ENCODE measurements at regions not wholly inside any gene's neighbourhood (a gene's known extent, or its start where the extent isn't known, plus 50 kb on each side); places are given as distances from the start of the nearest gene placed in this dataset.
A peak's percentile ranks its signal among the peaks of the same experiment; 100 is the strongest.

DNA sequence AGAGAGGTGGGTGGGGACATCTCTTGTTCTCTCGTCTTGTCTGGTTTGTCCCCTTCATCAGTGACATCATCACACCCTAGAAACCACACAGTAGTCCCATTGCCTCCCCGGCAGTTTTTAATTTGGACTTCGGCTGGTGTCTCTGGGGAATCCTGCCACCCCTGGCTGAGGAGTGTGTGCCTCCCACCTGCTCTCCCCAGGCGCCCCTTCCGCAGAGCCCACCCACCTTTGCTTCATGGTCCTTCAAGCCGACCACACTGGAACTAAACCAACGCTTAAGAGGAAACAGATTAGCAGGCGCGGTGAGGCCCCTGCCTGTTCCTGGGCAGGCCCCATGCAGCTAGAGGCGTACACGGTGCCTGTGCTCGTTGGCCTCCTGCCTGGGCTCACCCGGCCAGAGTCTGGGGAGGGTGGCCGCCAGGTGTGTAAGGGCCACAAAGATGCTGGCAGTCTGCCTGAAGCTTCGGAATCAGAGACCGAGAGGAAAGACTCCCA lies 107.6 kb upstream of the SPRY4 start:
- peak; percentile 18 for DNase-seq

GRCh38 chr5:142428773-142429473 lies 104.1 kb upstream of the SPRY4 start:
- DNase-seq = no peak

DNA sequence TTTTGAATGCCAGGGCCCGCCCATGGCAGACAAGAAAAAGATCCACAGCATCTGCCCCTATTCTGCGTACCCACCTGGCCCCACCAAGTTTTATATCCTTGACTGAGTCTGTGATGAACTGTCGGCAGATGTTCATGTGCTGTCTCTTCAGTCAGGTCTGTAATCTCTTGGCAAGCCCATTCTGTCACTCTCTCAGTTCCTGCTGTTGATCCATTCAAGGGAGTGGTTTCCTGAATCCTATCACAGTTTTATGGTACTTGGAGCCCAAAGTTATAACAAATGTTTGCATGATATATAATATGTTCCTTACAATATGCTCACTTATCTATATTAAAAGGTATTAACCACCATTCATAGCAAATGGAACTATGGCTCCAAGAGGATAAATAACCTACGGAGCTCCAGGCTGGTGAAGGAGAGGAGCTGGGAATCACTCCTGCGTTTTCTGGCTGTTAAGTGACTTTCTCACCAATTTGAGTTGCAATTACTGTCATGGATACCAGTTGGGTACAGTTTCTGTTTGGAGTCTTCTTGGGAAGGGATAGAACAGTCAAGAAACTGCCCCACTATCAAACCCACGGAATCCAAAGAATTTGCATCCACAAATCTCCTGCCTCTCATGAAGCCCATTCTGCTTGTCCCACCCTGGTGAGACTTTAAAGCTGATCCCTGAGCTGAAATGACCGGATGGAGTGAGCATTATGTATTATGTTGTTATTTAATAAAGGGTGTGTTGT lies 103.4 kb upstream of the SPRY4 start:
- no peak for DNase-seq

DNA sequence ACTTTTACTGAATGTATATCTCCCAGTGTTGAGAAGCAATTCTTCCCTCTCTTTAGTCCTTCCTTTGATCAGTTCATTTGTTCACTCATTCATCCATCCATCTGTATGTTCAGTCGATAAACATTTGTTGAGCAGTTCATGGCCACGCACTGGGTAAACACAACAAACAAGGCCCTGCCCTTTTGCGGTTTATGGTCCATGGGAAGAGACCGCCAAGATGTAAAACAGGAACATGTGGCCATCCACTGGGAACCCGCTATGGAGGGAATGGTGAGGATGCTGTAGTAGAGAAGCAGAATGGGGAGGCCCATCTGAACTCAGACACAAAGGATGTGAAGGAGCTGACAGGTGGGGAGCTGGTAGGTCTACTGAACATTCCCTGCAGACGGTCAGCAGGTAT lies 102.7 kb upstream of the SPRY4 start:
- no peak for DNase-seq

DNA sequence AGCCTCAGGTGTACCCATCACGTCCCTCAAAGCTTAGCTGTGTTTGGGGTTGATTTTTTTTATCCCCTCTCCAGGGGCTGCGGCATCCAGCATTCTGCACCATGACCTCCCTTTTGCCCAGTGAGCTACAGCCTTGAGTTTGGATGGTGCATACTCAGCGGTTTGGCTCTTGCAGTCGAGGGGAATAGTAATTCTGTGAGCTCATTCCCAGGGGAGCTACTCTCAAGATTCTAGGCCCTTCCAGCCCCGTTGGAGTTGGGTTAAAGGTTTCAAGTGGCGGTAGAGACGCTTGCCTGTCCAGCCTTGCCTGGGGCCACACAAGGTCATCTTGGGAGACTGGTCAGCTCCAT lies 102.2 kb upstream of the SPRY4 start:
- no peak for DNase-seq

- peak; percentile 22 for DNase-seq
These were observed 101.6 kb upstream of the SPRY4 start for GRCh38 chr5:142426129-142427014.

- DNase-seq = no peak
These were observed 100.7 kb upstream of the SPRY4 start for GRCh38 chr5:142425286-142426065.

GRCh38 chr5:142422429-142422828 lies 97.6 kb upstream of the SPRY4 start:
- no peak for DNase-seq

DNA sequence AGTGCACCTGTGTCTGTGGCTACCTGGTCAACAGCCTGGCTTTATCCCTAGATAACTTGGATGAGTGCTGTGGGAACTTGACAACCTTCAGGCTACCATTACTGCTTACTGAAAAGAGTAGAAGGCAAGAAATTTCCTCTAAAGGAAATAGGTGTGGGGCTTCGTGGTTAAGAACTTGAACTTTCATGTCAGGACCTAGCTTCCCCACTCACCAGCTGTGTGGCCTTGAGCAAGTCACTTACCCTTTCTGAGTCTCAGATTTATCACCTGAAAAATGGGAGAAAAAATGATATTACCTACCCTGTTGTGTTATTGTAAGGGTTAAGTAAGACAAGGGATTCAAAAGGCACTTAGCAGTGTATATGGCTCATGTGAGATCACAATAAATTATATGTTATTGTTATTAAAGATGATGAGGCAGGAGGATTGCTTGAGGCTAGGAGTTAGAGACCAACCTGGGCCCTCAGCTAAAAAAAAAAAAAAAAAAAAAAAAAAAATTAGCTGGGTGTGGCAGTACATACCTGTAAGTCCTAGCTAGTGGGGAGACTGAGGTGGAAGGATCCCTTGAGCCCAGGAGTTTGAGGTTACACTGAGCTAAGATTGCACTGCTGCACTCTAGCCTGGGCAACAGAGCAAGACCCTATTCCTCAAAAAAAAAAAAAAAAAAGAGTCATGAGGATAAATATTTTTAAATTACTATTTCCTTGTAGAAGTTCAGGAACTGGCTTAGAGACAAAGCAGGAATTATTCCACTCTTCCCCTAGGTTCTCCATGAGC lies 97.0 kb upstream of the SPRY4 start:
- no peak for DNase-seq

DNA sequence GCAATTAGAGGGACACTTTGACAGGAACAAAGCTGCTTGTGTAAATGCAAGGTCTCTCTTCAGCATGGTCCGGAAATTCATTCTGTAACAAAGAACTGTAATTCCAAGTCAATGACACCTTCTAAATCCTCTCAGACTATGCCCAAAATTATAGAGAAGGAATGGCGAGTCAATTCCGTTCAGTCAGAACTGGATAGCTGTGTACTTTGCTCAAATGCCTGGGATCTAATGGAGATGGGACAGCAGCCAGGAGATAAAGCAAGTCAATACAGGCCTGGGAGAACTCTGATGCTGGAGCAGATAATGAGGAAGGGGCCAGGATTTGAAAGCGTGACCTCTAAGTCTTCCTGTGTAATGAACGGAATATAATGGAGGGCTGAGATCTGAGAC lies 96.4 kb upstream of the SPRY4 start:
- no peak for DNase-seq

DNA sequence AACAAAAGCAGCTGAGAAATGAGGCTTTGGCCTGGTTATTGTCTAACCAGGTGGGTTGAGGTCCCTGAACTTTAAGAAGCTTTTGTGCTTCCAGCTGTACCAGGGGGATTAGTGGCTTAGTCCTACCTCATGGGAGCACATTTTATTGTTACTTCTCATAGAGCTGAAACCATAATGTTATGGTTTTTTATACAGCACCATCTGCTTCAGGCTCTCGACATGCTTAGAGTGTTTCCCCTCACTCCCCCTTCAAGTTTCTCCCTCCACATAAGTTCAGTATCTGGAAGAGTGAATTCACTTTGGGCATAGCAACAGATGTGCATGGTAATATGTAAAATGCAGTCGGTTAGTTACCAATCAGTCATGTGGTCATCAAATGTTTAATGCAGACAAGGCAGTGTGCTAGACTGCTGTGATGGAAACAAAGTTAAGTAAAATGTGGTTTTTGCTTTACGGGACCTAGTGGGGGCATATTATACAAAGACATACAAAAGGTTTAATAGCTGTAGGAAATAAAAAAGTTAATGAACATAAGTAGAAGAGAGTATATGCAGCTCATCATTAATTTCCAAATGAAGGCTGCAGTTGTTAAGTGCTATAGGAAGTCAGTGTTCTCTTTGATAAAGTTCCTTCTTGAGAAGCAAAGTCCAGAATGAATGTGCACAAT lies 95.9 kb upstream of the SPRY4 start:
- DNase-seq = no peak

- DNase-seq = no peak
These were observed 87.8 kb upstream of the SPRY4 start for GRCh38 chr5:142412581-142412980.

GRCh38 chr5:142411656-142412425 lies 87.0 kb upstream of the SPRY4 start:
- no peak for DNase-seq

- no peak for DNase-seq
These were observed 86.3 kb upstream of the SPRY4 start for GRCh38 chr5:142411103-142411502.

DNA sequence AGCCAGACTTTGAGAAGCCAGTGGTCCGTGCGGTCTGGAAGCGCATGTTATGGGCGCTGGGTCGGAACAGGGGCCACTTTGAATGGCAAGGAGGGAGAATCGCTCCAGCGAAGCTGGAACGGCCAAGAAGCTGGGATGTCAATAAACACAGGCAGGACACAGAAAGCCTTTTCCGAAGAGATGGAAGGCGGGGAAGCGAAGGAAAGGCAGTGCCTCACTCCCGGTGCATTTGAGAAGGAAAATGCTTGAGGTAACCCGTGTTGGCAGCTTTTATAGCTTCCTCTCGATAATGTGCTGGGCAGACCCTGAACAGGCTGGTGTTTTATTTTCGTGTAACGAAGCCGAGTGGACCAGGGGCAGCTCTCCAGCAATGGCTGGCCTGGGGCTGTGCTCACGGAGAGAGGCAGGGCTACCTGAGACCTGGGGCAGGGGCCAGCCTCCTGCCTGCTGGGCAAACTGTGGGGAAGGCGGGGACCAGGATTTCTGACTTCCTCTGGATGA lies 84.2 kb upstream of the SPRY4 start:
- DNase-seq = no peak

DNA sequence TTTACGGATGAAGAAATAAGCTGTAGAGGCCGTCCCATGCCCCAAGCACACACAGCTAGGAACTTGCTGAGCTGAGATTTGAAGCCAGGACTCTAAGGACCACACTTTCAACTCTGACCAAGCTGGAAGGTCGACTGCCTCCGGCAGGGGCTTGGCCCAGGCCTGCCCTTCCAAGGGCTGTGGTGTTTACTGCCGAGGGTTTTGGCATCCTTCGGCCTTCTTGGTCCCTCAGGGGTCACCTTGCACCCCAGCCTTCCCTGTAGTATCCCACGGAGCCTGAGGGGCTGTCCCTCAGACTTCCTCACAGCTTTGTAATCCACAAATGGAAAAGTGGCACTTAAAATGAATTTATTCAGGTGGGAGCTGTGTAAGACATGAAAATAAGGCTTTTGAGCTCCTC lies 83.7 kb upstream of the SPRY4 start:
- no peak for DNase-seq

DNA sequence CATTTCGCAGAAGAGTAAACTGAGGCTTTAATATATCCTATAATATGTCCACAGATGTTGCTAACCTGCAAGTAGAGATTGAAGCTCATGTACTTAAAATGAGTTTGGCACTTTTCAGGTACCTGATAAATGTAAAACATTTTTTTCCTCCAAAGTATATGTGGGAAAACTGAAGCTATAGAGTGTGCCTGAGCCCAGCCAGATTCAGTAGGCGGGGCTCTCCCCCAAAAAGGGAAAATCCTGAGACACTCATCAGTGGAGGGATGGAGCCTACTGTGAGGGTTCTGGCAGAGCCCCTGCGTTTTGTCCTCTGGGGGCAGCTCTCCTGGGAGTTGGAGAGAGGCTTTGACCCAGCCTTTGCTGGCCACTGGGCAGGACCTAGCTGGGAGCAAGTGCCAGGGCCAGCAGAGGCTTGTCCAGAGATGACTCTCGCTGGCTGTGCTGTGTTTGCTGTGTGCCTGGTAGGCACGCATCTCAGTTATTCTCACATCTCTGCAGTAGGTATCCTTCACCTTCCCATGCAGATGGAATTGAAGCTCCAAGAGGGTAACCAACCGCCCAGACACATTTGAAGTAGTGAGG lies 81.1 kb upstream of the SPRY4 start:
- no peak for DNase-seq

DNA sequence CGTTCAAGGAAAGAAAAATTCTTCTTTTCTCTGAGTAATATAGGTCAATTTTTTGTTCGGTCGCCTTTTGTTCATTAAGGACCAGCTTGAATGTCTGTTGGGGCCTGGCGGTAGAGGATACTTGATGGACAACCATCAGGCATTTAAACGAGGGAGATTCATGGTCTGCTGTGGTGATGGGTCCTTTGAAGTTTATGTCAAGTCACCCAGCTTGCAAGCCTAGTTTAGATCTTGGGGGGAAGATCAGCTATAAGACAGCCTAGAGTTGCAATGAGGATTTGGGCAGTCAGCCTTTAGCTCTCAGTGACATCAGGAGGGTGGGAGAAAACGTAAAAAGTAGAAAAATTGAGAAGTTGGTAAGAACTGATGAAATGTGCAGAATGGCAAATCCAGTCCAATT lies 80.2 kb upstream of the SPRY4 start:
- no peak for DNase-seq

- no peak for DNase-seq
These were observed 79.2 kb upstream of the SPRY4 start for GRCh38 chr5:142404046-142404477.

GRCh38 chr5:142403583-142403982 lies 78.8 kb upstream of the SPRY4 start:
- no peak for DNase-seq

Data from stimulated activated CD4-positive, alpha-beta T cell treated with anti-CD3 and anti-CD28 coated beads, Interleukin-1b, Interleukin-23, amount 100 ng/mL, for 48 hours (primary cell).